Endometrium (tissue), 2 donors: ENCODE measurements at regions not wholly inside any gene's neighbourhood (a gene's known extent, or its start where the extent isn't known, plus 50 kb on each side); places are given as distances from the start of the nearest gene placed in this dataset.
A peak's percentile ranks its signal among the peaks of the same experiment; 100 is the strongest.

Experiments used
- FAIRE-seq: peaks from 2 replicates; lab custom pipeline; 2012; peaks lifted over from hg19 to GRCh38; lab: Jason Lieb, UNC
- donor health status: control.
- donor health status: control.

- no peak for FAIRE-seq
Measured at GRCh38 chr4:65120287-65120686, 550.0 kb downstream of the EPHA5 start.

- FAIRE-seq = no peak
Measured at GRCh38 chr4:65102419-65102818, 567.9 kb downstream of the EPHA5 start.

- no peak for FAIRE-seq
Measured at GRCh38 chr4:65096630-65097029, 573.7 kb downstream of the EPHA5 start.

- FAIRE-seq = no peak
Measured at GRCh38 chr4:65089666-65090065, 580.6 kb downstream of the EPHA5 start.

- no peak for FAIRE-seq
Measured at GRCh38 chr4:65083076-65083475, 587.2 kb downstream of the EPHA5 start.

GRCh38 chr4:65071564-65071963 is 598.7 kb downstream of the EPHA5 start:
- FAIRE-seq = no peak

- no peak for FAIRE-seq
Measured at GRCh38 chr4:65069177-65069576, 601.1 kb downstream of the EPHA5 start.

GRCh38 chr4:65066106-65066505 is 604.2 kb downstream of the EPHA5 start:
- no peak for FAIRE-seq

- no peak for FAIRE-seq
Measured at GRCh38 chr4:65063601-65064000, 606.7 kb downstream of the EPHA5 start.

GRCh38 chr4:65050786-65051185 is 619.5 kb downstream of the EPHA5 start:
- no peak for FAIRE-seq

GRCh38 chr4:65046192-65047133 is 623.8 kb downstream of the EPHA5 start:
- peak; percentile 83 for FAIRE-seq

- no peak for FAIRE-seq
Measured at GRCh38 chr4:65033899-65034298, 624.6 kb upstream of the TECRL start.

- FAIRE-seq = no peak
Measured at GRCh38 chr4:65028592-65028991, 619.3 kb upstream of the TECRL start.

GRCh38 chr4:65023883-65024670 is 614.8 kb upstream of the TECRL start:
- no peak for FAIRE-seq

GRCh38 chr4:65023081-65023480 is 613.8 kb upstream of the TECRL start:
- peak; percentile 18 for FAIRE-seq

GRCh38 chr4:65021737-65022136 is 612.5 kb upstream of the TECRL start:
- FAIRE-seq = no peak

- FAIRE-seq = no peak
Measured at GRCh38 chr4:65021149-65021548, 611.9 kb upstream of the TECRL start.

- no peak for FAIRE-seq
Measured at GRCh38 chr4:65019775-65020174, 610.5 kb upstream of the TECRL start.

GRCh38 chr4:65018313-65018712 is 609.1 kb upstream of the TECRL start:
- no peak for FAIRE-seq

GRCh38 chr4:65014078-65014477 is 604.8 kb upstream of the TECRL start:
- no peak for FAIRE-seq

- FAIRE-seq = peak; percentile 74
Measured at GRCh38 chr4:65007841-65008439, 598.7 kb upstream of the TECRL start.

- FAIRE-seq = no peak
Measured at GRCh38 chr4:64975177-64975576, 565.9 kb upstream of the TECRL start.

GRCh38 chr4:64969081-64969480 is 559.8 kb upstream of the TECRL start:
- no peak for FAIRE-seq
